ENCODE measurements at regions not wholly inside any gene's neighbourhood (a gene's known extent, or its start where the extent isn't known, plus 50 kb on each side); places are given as distances from the start of the nearest gene placed in this dataset.

- H3K4me1 ChIP-seq (ENCODE audit: control insufficient read depth, insufficient read depth, low read length): no peaks in the 10 kb centered on the region
- no peaks in the 10 kb centered on the region for H3K9me3 ChIP-seq (ENCODE audit: control insufficient read depth, low read depth, low read length)
- H3K27ac ChIP-seq (ENCODE audit: low read length): no peak overlapping the region
- WGBS (ENCODE audit: insufficient coverage, low lambda C conversion rate): 79% methylated on average over 4 of the region's 10 CpGs
- H3K36me3 ChIP-seq (ENCODE audit: control insufficient read depth, insufficient read depth, low read length): no peaks in the 10 kb centered on the region
- no peak overlapping the region for H3K4me3 ChIP-seq (ENCODE audit: low read length)
- no peaks in the 10 kb centered on the region for H3K27me3 ChIP-seq (ENCODE audit: control insufficient read depth, insufficient read depth, low read length)
- DNase-seq: no peak
These were observed 403.3 kb upstream of the NETO1 start for GRCh38 chr18:73270920-73271634.

- H3K9me3 ChIP-seq (ENCODE audit: control insufficient read depth, low read depth, low read length): no peaks in the 10 kb centered on the region
- no peak for DNase-seq
- no peaks in the 10 kb centered on the region for H3K36me3 ChIP-seq (ENCODE audit: control insufficient read depth, insufficient read depth, low read length)
- no peak overlapping the region for H3K27ac ChIP-seq (ENCODE audit: low read length)
- no peaks in the 10 kb centered on the region for H3K27me3 ChIP-seq (ENCODE audit: control insufficient read depth, insufficient read depth, low read length)
- WGBS (ENCODE audit: insufficient coverage, low lambda C conversion rate): no CpG with 5 or more reads among the region's 5 CpGs
- no peaks in the 10 kb centered on the region for H3K4me1 ChIP-seq (ENCODE audit: control insufficient read depth, insufficient read depth, low read length)
- no peak overlapping the region for H3K4me3 ChIP-seq (ENCODE audit: low read length)
These were observed 396.8 kb upstream of the NETO1 start for GRCh38 chr18:73264562-73264921.

GRCh38 chr18:73261923-73262322 lies 394.1 kb upstream of the NETO1 start:
- no peak overlapping the region for H3K4me3 ChIP-seq (ENCODE audit: low read length)
- DNase-seq: no peak
- H3K9me3 ChIP-seq (ENCODE audit: control insufficient read depth, low read depth, low read length): no peaks in the 10 kb centered on the region
- H3K4me1 ChIP-seq (ENCODE audit: control insufficient read depth, insufficient read depth, low read length): no peaks in the 10 kb centered on the region
- no peak overlapping the region for H3K27ac ChIP-seq (ENCODE audit: low read length)
- H3K27me3 ChIP-seq (ENCODE audit: control insufficient read depth, insufficient read depth, low read length): no peaks in the 10 kb centered on the region
- WGBS (ENCODE audit: insufficient coverage, low lambda C conversion rate): 100% methylated on average over 1 of the region's 1 CpG
- no peaks in the 10 kb centered on the region for H3K36me3 ChIP-seq (ENCODE audit: control insufficient read depth, insufficient read depth, low read length)

GRCh38 chr18:73261243-73261642 lies 393.5 kb upstream of the NETO1 start:
- no peak overlapping the region for H3K27ac ChIP-seq (ENCODE audit: low read length)
- WGBS (ENCODE audit: insufficient coverage, low lambda C conversion rate): 100% methylated on average over 1 of the region's 4 CpGs
- H3K36me3 ChIP-seq (ENCODE audit: control insufficient read depth, insufficient read depth, low read length): no peaks in the 10 kb centered on the region
- H3K4me1 ChIP-seq (ENCODE audit: control insufficient read depth, insufficient read depth, low read length): no peaks in the 10 kb centered on the region
- H3K4me3 ChIP-seq (ENCODE audit: low read length): no peak overlapping the region
- DNase-seq: no peak
- no peaks in the 10 kb centered on the region for H3K27me3 ChIP-seq (ENCODE audit: control insufficient read depth, insufficient read depth, low read length)
- no peaks in the 10 kb centered on the region for H3K9me3 ChIP-seq (ENCODE audit: control insufficient read depth, low read depth, low read length)

GRCh38 chr18:73258375-73259087 lies 390.7 kb upstream of the NETO1 start:
- no peaks in the 10 kb centered on the region for H3K27me3 ChIP-seq (ENCODE audit: control insufficient read depth, insufficient read depth, low read length)
- H3K4me3 ChIP-seq (ENCODE audit: low read length): no peak overlapping the region
- WGBS (ENCODE audit: insufficient coverage, low lambda C conversion rate): 100% methylated on average over 1 of the region's 12 CpGs
- H3K36me3 ChIP-seq (ENCODE audit: control insufficient read depth, insufficient read depth, low read length): no peaks in the 10 kb centered on the region
- no peak for DNase-seq
- H3K9me3 ChIP-seq (ENCODE audit: control insufficient read depth, low read depth, low read length): no peaks in the 10 kb centered on the region
- no peak overlapping the region for H3K27ac ChIP-seq (ENCODE audit: low read length)
- no peaks in the 10 kb centered on the region for H3K4me1 ChIP-seq (ENCODE audit: control insufficient read depth, insufficient read depth, low read length)

- H3K4me3 ChIP-seq (ENCODE audit: low read length): no peak overlapping the region
- H3K4me1 ChIP-seq (ENCODE audit: control insufficient read depth, insufficient read depth, low read length): no peaks in the 10 kb centered on the region
- H3K36me3 ChIP-seq (ENCODE audit: control insufficient read depth, insufficient read depth, low read length): no peaks in the 10 kb centered on the region
- no peak overlapping the region for H3K27ac ChIP-seq (ENCODE audit: low read length)
- DNase-seq: no peak
- no peaks in the 10 kb centered on the region for H3K27me3 ChIP-seq (ENCODE audit: control insufficient read depth, insufficient read depth, low read length)
- H3K9me3 ChIP-seq (ENCODE audit: control insufficient read depth, low read depth, low read length): no peaks in the 10 kb centered on the region
- no CpG with 5 or more reads among the region's 5 CpGs for WGBS (ENCODE audit: insufficient coverage, low lambda C conversion rate)
These were observed 386.8 kb upstream of the NETO1 start for GRCh38 chr18:73254564-73254963.

- no peak for DNase-seq
- no peaks in the 10 kb centered on the region for H3K9me3 ChIP-seq (ENCODE audit: control insufficient read depth, low read depth, low read length)
- no peaks in the 10 kb centered on the region for H3K4me1 ChIP-seq (ENCODE audit: control insufficient read depth, insufficient read depth, low read length)
- no peaks in the 10 kb centered on the region for H3K36me3 ChIP-seq (ENCODE audit: control insufficient read depth, insufficient read depth, low read length)
- H3K27ac ChIP-seq (ENCODE audit: low read length): no peak overlapping the region
- H3K27me3 ChIP-seq (ENCODE audit: control insufficient read depth, insufficient read depth, low read length): no peaks in the 10 kb centered on the region
- no CpG with 5 or more reads among the region's 7 CpGs for WGBS (ENCODE audit: insufficient coverage, low lambda C conversion rate)
- no peak overlapping the region for H3K4me3 ChIP-seq (ENCODE audit: low read length)
These were observed 381.2 kb upstream of the NETO1 start for GRCh38 chr18:73249030-73249429.

- H3K4me1 ChIP-seq (ENCODE audit: control insufficient read depth, insufficient read depth, low read length): no peaks in the 10 kb centered on the region
- 96% methylated on average over 3 of the region's 5 CpGs for WGBS (ENCODE audit: insufficient coverage, low lambda C conversion rate)
- no peaks in the 10 kb centered on the region for H3K9me3 ChIP-seq (ENCODE audit: control insufficient read depth, low read depth, low read length)
- H3K27me3 ChIP-seq (ENCODE audit: control insufficient read depth, insufficient read depth, low read length): no peaks in the 10 kb centered on the region
- H3K36me3 ChIP-seq (ENCODE audit: control insufficient read depth, insufficient read depth, low read length): no peaks in the 10 kb centered on the region
- no peak overlapping the region for H3K4me3 ChIP-seq (ENCODE audit: low read length)
- H3K27ac ChIP-seq (ENCODE audit: low read length): no peak overlapping the region
- no peak for DNase-seq
These were observed 379.0 kb upstream of the NETO1 start for GRCh38 chr18:73246763-73247162.

GRCh38 chr18:73245345-73245744 lies 377.6 kb upstream of the NETO1 start:
- Histone ChIP-seq H3K36me3 (ENCODE audit: control insufficient read depth, insufficient read depth, low read length) (no peaks in the 10 kb centered on the region), H3K4me3 (ENCODE audit: low read length) (no peak overlapping the region), H3K4me1 (ENCODE audit: control insufficient read depth, insufficient read depth, low read length) (no peaks in the 10 kb centered on the region), H3K27me3 (ENCODE audit: control insufficient read depth, insufficient read depth, low read length) (no peaks in the 10 kb centered on the region), H3K9me3 (ENCODE audit: control insufficient read depth, low read depth, low read length) (no peaks in the 10 kb centered on the region), H3K27ac (ENCODE audit: low read length) (no peak overlapping the region)
- no CpG with 5 or more reads among the region's 4 CpGs for WGBS (ENCODE audit: insufficient coverage, low lambda C conversion rate)
- no peak for DNase-seq

- no peak overlapping the region for H3K4me3 ChIP-seq (ENCODE audit: low read length)
- no peaks in the 10 kb centered on the region for H3K27me3 ChIP-seq (ENCODE audit: control insufficient read depth, insufficient read depth, low read length)
- no peaks in the 10 kb centered on the region for H3K4me1 ChIP-seq (ENCODE audit: control insufficient read depth, insufficient read depth, low read length)
- H3K9me3 ChIP-seq (ENCODE audit: control insufficient read depth, low read depth, low read length): no peaks in the 10 kb centered on the region
- WGBS (ENCODE audit: insufficient coverage, low lambda C conversion rate): no CpG with 5 or more reads among the region's 1 CpG
- no peak overlapping the region for H3K27ac ChIP-seq (ENCODE audit: low read length)
- no peak for DNase-seq
- H3K36me3 ChIP-seq (ENCODE audit: control insufficient read depth, insufficient read depth, low read length): no peaks in the 10 kb centered on the region
These were observed 376.6 kb upstream of the NETO1 start for GRCh38 chr18:73244401-73244800.

GRCh38 chr18:73240899-73241298 lies 373.1 kb upstream of the NETO1 start:
- Histone ChIP-seq H3K36me3 (ENCODE audit: control insufficient read depth, insufficient read depth, low read length) (no peaks in the 10 kb centered on the region), H3K4me3 (ENCODE audit: low read length) (no peak overlapping the region), H3K9me3 (ENCODE audit: control insufficient read depth, low read depth, low read length) (no peaks in the 10 kb centered on the region), H3K27ac (ENCODE audit: low read length) (no peak overlapping the region), H3K4me1 (ENCODE audit: control insufficient read depth, insufficient read depth, low read length) (no peaks in the 10 kb centered on the region), H3K27me3 (ENCODE audit: control insufficient read depth, insufficient read depth, low read length) (no peaks in the 10 kb centered on the region)
- no CpG with 5 or more reads among the region's 2 CpGs for whole genome bisulfite sequencing (ENCODE audit: insufficient coverage, low lambda C conversion rate)
- DNase-seq: no peak

Measured in large intestine (tissue), 3 donors.